ENCODE measurements at regions not wholly inside any gene's neighbourhood (a gene's known extent, or its start where the extent isn't known, plus 50 kb on each side); places are given as distances from the start of the nearest gene placed in this dataset.

GRCh38 chr9:16316911-16317817 is 553.3 kb downstream of the BNC2 start:
- Histone ChIP-seq H3K27ac (ENCODE audit: low read depth, low read length) (no peak overlapping the region), H3K27me3 (ENCODE audit: control insufficient read depth in 1 of 2, insufficient read depth in 2 of 2, low read length in 2 of 2) (no peaks in the 10 kb centered on the region), H3K9me3 (ENCODE audit: control insufficient read depth in 1 of 2, low read length in 2 of 2) (no peaks in the 10 kb centered on the region), H3K4me1 (ENCODE audit: control insufficient read depth in 1 of 2, insufficient read depth in 2 of 2, low read length in 2 of 2) (no peaks in the 10 kb centered on the region), H3K36me3 (ENCODE audit: control insufficient read depth in 1 of 2, insufficient read depth in 2 of 2, low read length in 2 of 2) (no peaks in the 10 kb centered on the region), H3K4me3 (ENCODE audit: low read depth in 1 of 2, low read length in 2 of 2) (no peak overlapping the region), H3K9ac (ENCODE audit: low read depth in 1 of 2, low read length in 2 of 2) (no peak overlapping the region)

GRCh38 chr9:16318516-16319060 is 551.9 kb downstream of the BNC2 start:
- no peak overlapping the region for H3K4me3 ChIP-seq (ENCODE audit: low read depth in 1 of 2, low read length in 2 of 2)
- no peaks in the 10 kb centered on the region for H3K9me3 ChIP-seq (ENCODE audit: control insufficient read depth in 1 of 2, low read length in 2 of 2)
- no peaks in the 10 kb centered on the region for H3K36me3 ChIP-seq (ENCODE audit: control insufficient read depth in 1 of 2, insufficient read depth in 2 of 2, low read length in 2 of 2)
- H3K27ac ChIP-seq (ENCODE audit: low read depth, low read length): no peak overlapping the region
- no peaks in the 10 kb centered on the region for H3K27me3 ChIP-seq (ENCODE audit: control insufficient read depth in 1 of 2, insufficient read depth in 2 of 2, low read length in 2 of 2)
- H3K4me1 ChIP-seq (ENCODE audit: control insufficient read depth in 1 of 2, insufficient read depth in 2 of 2, low read length in 2 of 2): no peaks in the 10 kb centered on the region
- H3K9ac ChIP-seq (ENCODE audit: low read depth in 1 of 2, low read length in 2 of 2): no peak overlapping the region

- Histone ChIP-seq H3K27ac (ENCODE audit: low read depth, low read length) (no peak overlapping the region), H3K9ac (ENCODE audit: low read depth in 1 of 2, low read length in 2 of 2) (no peak overlapping the region), H3K4me1 (ENCODE audit: control insufficient read depth in 1 of 2, insufficient read depth in 2 of 2, low read length in 2 of 2) (no peaks in the 10 kb centered on the region), H3K36me3 (ENCODE audit: control insufficient read depth in 1 of 2, insufficient read depth in 2 of 2, low read length in 2 of 2) (no peaks in the 10 kb centered on the region), H3K9me3 (ENCODE audit: control insufficient read depth in 1 of 2, low read length in 2 of 2) (no peaks in the 10 kb centered on the region), H3K4me3 (ENCODE audit: low read depth in 1 of 2, low read length in 2 of 2) (no peak overlapping the region), H3K27me3 (ENCODE audit: control insufficient read depth in 1 of 2, insufficient read depth in 2 of 2, low read length in 2 of 2) (no peaks in the 10 kb centered on the region)
Observed at GRCh38 chr9:16319646-16320045, 550.8 kb downstream of the BNC2 start.

- Histone ChIP-seq H3K9me3 (ENCODE audit: control insufficient read depth in 1 of 2, low read length in 2 of 2) (no peaks in the 10 kb centered on the region), H3K4me1 (ENCODE audit: control insufficient read depth in 1 of 2, insufficient read depth in 2 of 2, low read length in 2 of 2) (no peaks in the 10 kb centered on the region), H3K27me3 (ENCODE audit: control insufficient read depth in 1 of 2, insufficient read depth in 2 of 2, low read length in 2 of 2) (no peaks in the 10 kb centered on the region), H3K36me3 (ENCODE audit: control insufficient read depth in 1 of 2, insufficient read depth in 2 of 2, low read length in 2 of 2) (no peaks in the 10 kb centered on the region), H3K27ac (ENCODE audit: low read depth, low read length) (no peak overlapping the region), H3K4me3 (ENCODE audit: low read depth in 1 of 2, low read length in 2 of 2) (no peak overlapping the region), H3K9ac (ENCODE audit: low read depth in 1 of 2, low read length in 2 of 2) (no peak overlapping the region)
Observed at GRCh38 chr9:16320338-16320902, 550.0 kb downstream of the BNC2 start.

GRCh38 chr9:16321461-16322119 is 548.9 kb downstream of the BNC2 start:
- no peak overlapping the region for H3K4me3 ChIP-seq (ENCODE audit: low read depth in 1 of 2, low read length in 2 of 2)
- H3K27ac ChIP-seq (ENCODE audit: low read depth, low read length): no peak overlapping the region
- no peak overlapping the region for H3K9ac ChIP-seq (ENCODE audit: low read depth in 1 of 2, low read length in 2 of 2)
- H3K9me3 ChIP-seq (ENCODE audit: control insufficient read depth in 1 of 2, low read length in 2 of 2): no peaks in the 10 kb centered on the region
- no peaks in the 10 kb centered on the region for H3K36me3 ChIP-seq (ENCODE audit: control insufficient read depth in 1 of 2, insufficient read depth in 2 of 2, low read length in 2 of 2)
- H3K4me1 ChIP-seq (ENCODE audit: control insufficient read depth in 1 of 2, insufficient read depth in 2 of 2, low read length in 2 of 2): no peaks in the 10 kb centered on the region
- no peaks in the 10 kb centered on the region for H3K27me3 ChIP-seq (ENCODE audit: control insufficient read depth in 1 of 2, insufficient read depth in 2 of 2, low read length in 2 of 2)

- H3K9ac ChIP-seq (ENCODE audit: low read depth in 1 of 2, low read length in 2 of 2): no peak overlapping the region
- H3K4me1 ChIP-seq (ENCODE audit: control insufficient read depth in 1 of 2, insufficient read depth in 2 of 2, low read length in 2 of 2): no peaks in the 10 kb centered on the region
- no peaks in the 10 kb centered on the region for H3K9me3 ChIP-seq (ENCODE audit: control insufficient read depth in 1 of 2, low read length in 2 of 2)
- H3K36me3 ChIP-seq (ENCODE audit: control insufficient read depth in 1 of 2, insufficient read depth in 2 of 2, low read length in 2 of 2): no peaks in the 10 kb centered on the region
- H3K27ac ChIP-seq (ENCODE audit: low read depth, low read length): no peak overlapping the region
- no peak overlapping the region for H3K4me3 ChIP-seq (ENCODE audit: low read depth in 1 of 2, low read length in 2 of 2)
- no peaks in the 10 kb centered on the region for H3K27me3 ChIP-seq (ENCODE audit: control insufficient read depth in 1 of 2, insufficient read depth in 2 of 2, low read length in 2 of 2)
Observed at GRCh38 chr9:16322849-16323248, 547.6 kb downstream of the BNC2 start.

GRCh38 chr9:16325966-16326365 is 544.5 kb downstream of the BNC2 start:
- H3K4me1 ChIP-seq (ENCODE audit: control insufficient read depth in 1 of 2, insufficient read depth in 2 of 2, low read length in 2 of 2): no peaks in the 10 kb centered on the region
- H3K27me3 ChIP-seq (ENCODE audit: control insufficient read depth in 1 of 2, insufficient read depth in 2 of 2, low read length in 2 of 2): no peaks in the 10 kb centered on the region
- no peak overlapping the region for H3K27ac ChIP-seq (ENCODE audit: low read depth, low read length)
- H3K9ac ChIP-seq (ENCODE audit: low read depth in 1 of 2, low read length in 2 of 2): no peak overlapping the region
- no peaks in the 10 kb centered on the region for H3K36me3 ChIP-seq (ENCODE audit: control insufficient read depth in 1 of 2, insufficient read depth in 2 of 2, low read length in 2 of 2)
- no peaks in the 10 kb centered on the region for H3K9me3 ChIP-seq (ENCODE audit: control insufficient read depth in 1 of 2, low read length in 2 of 2)
- H3K4me3 ChIP-seq (ENCODE audit: low read depth in 1 of 2, low read length in 2 of 2): no peak overlapping the region

GRCh38 chr9:16328349-16328748 is 542.1 kb downstream of the BNC2 start:
- H3K27ac ChIP-seq (ENCODE audit: low read depth, low read length): no peak overlapping the region
- H3K9ac ChIP-seq (ENCODE audit: low read depth in 1 of 2, low read length in 2 of 2): no peak overlapping the region
- no peaks in the 10 kb centered on the region for H3K27me3 ChIP-seq (ENCODE audit: control insufficient read depth in 1 of 2, insufficient read depth in 2 of 2, low read length in 2 of 2)
- no peaks in the 10 kb centered on the region for H3K9me3 ChIP-seq (ENCODE audit: control insufficient read depth in 1 of 2, low read length in 2 of 2)
- no peaks in the 10 kb centered on the region for H3K4me1 ChIP-seq (ENCODE audit: control insufficient read depth in 1 of 2, insufficient read depth in 2 of 2, low read length in 2 of 2)
- H3K36me3 ChIP-seq (ENCODE audit: control insufficient read depth in 1 of 2, insufficient read depth in 2 of 2, low read length in 2 of 2): no peaks in the 10 kb centered on the region
- no peak overlapping the region for H3K4me3 ChIP-seq (ENCODE audit: low read depth in 1 of 2, low read length in 2 of 2)

GRCh38 chr9:16329671-16330113 is 540.8 kb downstream of the BNC2 start:
- no peaks in the 10 kb centered on the region for H3K9me3 ChIP-seq (ENCODE audit: control insufficient read depth in 1 of 2, low read length in 2 of 2)
- no peak overlapping the region for H3K9ac ChIP-seq (ENCODE audit: low read depth in 1 of 2, low read length in 2 of 2)
- H3K27me3 ChIP-seq (ENCODE audit: control insufficient read depth in 1 of 2, insufficient read depth in 2 of 2, low read length in 2 of 2): no peaks in the 10 kb centered on the region
- H3K27ac ChIP-seq (ENCODE audit: low read depth, low read length): no peak overlapping the region
- no peaks in the 10 kb centered on the region for H3K36me3 ChIP-seq (ENCODE audit: control insufficient read depth in 1 of 2, insufficient read depth in 2 of 2, low read length in 2 of 2)
- H3K4me3 ChIP-seq (ENCODE audit: low read depth in 1 of 2, low read length in 2 of 2): no peak overlapping the region
- no peaks in the 10 kb centered on the region for H3K4me1 ChIP-seq (ENCODE audit: control insufficient read depth in 1 of 2, insufficient read depth in 2 of 2, low read length in 2 of 2)

GRCh38 chr9:16331031-16331430 is 539.4 kb downstream of the BNC2 start:
- no peak overlapping the region for H3K4me3 ChIP-seq (ENCODE audit: low read depth in 1 of 2, low read length in 2 of 2)
- H3K9ac ChIP-seq (ENCODE audit: low read depth in 1 of 2, low read length in 2 of 2): no peak overlapping the region
- H3K36me3 ChIP-seq (ENCODE audit: control insufficient read depth in 1 of 2, insufficient read depth in 2 of 2, low read length in 2 of 2): no peaks in the 10 kb centered on the region
- no peaks in the 10 kb centered on the region for H3K27me3 ChIP-seq (ENCODE audit: control insufficient read depth in 1 of 2, insufficient read depth in 2 of 2, low read length in 2 of 2)
- H3K27ac ChIP-seq (ENCODE audit: low read depth, low read length): no peak overlapping the region
- H3K4me1 ChIP-seq (ENCODE audit: control insufficient read depth in 1 of 2, insufficient read depth in 2 of 2, low read length in 2 of 2): no peaks in the 10 kb centered on the region
- no peaks in the 10 kb centered on the region for H3K9me3 ChIP-seq (ENCODE audit: control insufficient read depth in 1 of 2, low read length in 2 of 2)

Measured in duodenal mucosa (tissue), 2 donors.